PC-9 (cell line): ENCODE measurements at regions not wholly inside any gene's neighbourhood (a gene's known extent, or its start where the extent isn't known, plus 50 kb on each side); places are given as distances from the start of the nearest gene placed in this dataset.

ENCODE experiments used
- BruUV-seq: library from RNA; stranded (reverse); fragments of 400-500 nt; replicated peaks from 2 replicates; lab custom pipeline; 2021; lab: Mats Ljungman, UMichigan
- CTCF ChIA-PET: fragments of 300-600 bp; sonication (Branson Sonifier 250); formaldehyde crosslinking; loops from one replicate; lab custom pipeline; 2022; ENCODE audit warnings: antibody characterized with exemption; lab: Charles Lee
- POLR2A ChIA-PET: fragments of 300-600 bp; sonication (Branson Sonifier 250); formaldehyde crosslinking; loops from one replicate; lab custom pipeline; 2022; ENCODE audit warnings: antibody characterized with exemption; ENCODE audit not compliant: unreplicated experiment; lab: Charles Lee
- DNase-seq, 2 experiments: peaks; one replicate each; pipeline versions ENCODE4 v3.0.0 to v3.0.0-alpha.2; 2015 to 2022; ENCODE audit warnings: mixed read lengths in 1 of 2
- H2AFZ ChIP-seq: fragments of 200-600 bp; sonication (generic); 2 replicates; pipeline ENCODE4 v1.8.1; 2017; ENCODE audit warnings: antibody characterized with exemption
- H3F3A ChIP-seq: fragments of 200-600 bp; sonication (generic); 2 replicates; pipeline ENCODE4 v1.8.1; 2017; ENCODE audit warnings: antibody characterized with exemption, mild to moderate bottlenecking, low read depth; ENCODE audit not compliant: insufficient read depth
- H3K27ac ChIP-seq: fragments of 200-600 bp; sonication (generic); 2 replicates; pipeline ENCODE4 v1.6.1; 2016; ENCODE audit warnings: mixed run types
- H3K27me3 ChIP-seq: fragments of 200-600 bp; sonication (generic); 2 replicates; pipeline ENCODE4 v1.6.1; 2016; ENCODE audit warnings: low read depth, mixed run types; ENCODE audit not compliant: insufficient read depth
- H3K36me3 ChIP-seq: fragments of 200-600 bp; sonication (generic); 2 replicates; pipeline ENCODE4 v1.6.1; 2016; ENCODE audit warnings: low read depth, mixed run types
- H3K4me1 ChIP-seq: fragments of 200-600 bp; sonication (generic); replicated peaks from 2 replicates; pipeline ENCODE4 v1.6.1; 2016; ENCODE audit warnings: mixed run types; ENCODE audit not compliant: insufficient read depth
- H3K4me2 ChIP-seq: fragments of 200-600 bp; sonication (generic); 2 replicates; pipeline ENCODE4 v1.6.1; 2017; ENCODE audit warnings: mixed run types
- H3K4me3 ChIP-seq: fragments of 200-600 bp; sonication (generic); 2 replicates; pipeline ENCODE4 v1.6.1; 2016; ENCODE audit warnings: mixed run types
- H3K79me2 ChIP-seq: fragments of 200-600 bp; sonication (generic); 2 replicates; pipeline ENCODE4 v1.6.1; 2017; ENCODE audit warnings: low read depth, mixed run types
- H3K9me2 ChIP-seq: fragments of 200-600 bp; sonication (generic); 2 replicates; pipeline ENCODE4 v1.8.1; 2017; ENCODE audit warnings: mild to moderate bottlenecking; ENCODE audit not compliant: insufficient read depth
- H3K9me3 ChIP-seq: fragments of 200-600 bp; sonication (generic); 2 replicates; pipeline ENCODE4 v1.8.1; 2016; ENCODE audit warnings: low read depth; ENCODE audit not compliant: insufficient read depth
- H4K20me1 ChIP-seq: fragments of 200-600 bp; sonication (generic); 2 replicates; pipeline ENCODE4 v1.8.1; 2017; ENCODE audit not compliant: insufficient read depth
- CTCF ChIP-seq: fragments of 200-600 bp; sonication (generic); conservative IDR thresholded peaks from 2 replicates; pipeline ENCODE4 v1.6.1; 2017; ENCODE audit warnings: mixed run types, antibody characterized with exemption, mild to moderate bottlenecking, moderate library complexity
- EZH2 ChIP-seq: fragments of 200-600 bp; sonication (generic); IDR thresholded peaks from 2 replicates; pipeline ENCODE4 v1.8.0; 2017; ENCODE audit warnings: antibody characterized with exemption, low read depth
- intact Hi-C: fragments of 100-400 bp; cut with micrococcal nuclease; formaldehyde crosslinking; loops from one replicate; pipeline ENCODE4 v1.10.0; 2022; ENCODE audit not compliant: unreplicated experiment

GRCh38 chr5:29896646-29897045 is 1296.8 kb upstream of the CDH6 start:
- Histone ChIP-seq H3K79me2 (no peaks in the 10 kb centered on the region), H2AFZ (no peak overlapping the region), H3K4me3 (no peak overlapping the region), H3K27me3 (no peaks in the 10 kb centered on the region), H3K4me1 (no peaks in the 10 kb centered on the region), H3F3A (no peaks in the 10 kb centered on the region), H3K9me3 (no peaks in the 10 kb centered on the region), H3K4me2 (no peak overlapping the region), H4K20me1 (no peaks in the 10 kb centered on the region), H3K27ac (no peak overlapping the region), H3K36me3 (no peaks in the 10 kb centered on the region), H3K9me2 (peaks cover 4% of the 10 kb centered on the region; the same call in 1 of the 2 replicates)
- no TSS peak for BruUV-seq
- ChIA-PET CTCF (no interaction called here), POLR2A (interaction anchor here (0.6 kb wide), 1 partner anchor 54 kb away, joined by 4 read pairs; no protein-coding TSS in a partner anchor)
- TF ChIP-seq CTCF, result no peak
- no peak for TF ChIP-seq EZH2
- intact Hi-C loops, result no loop called here
- DNase-seq, result no peak

GRCh38 chr5:29894668-29895067 is 1298.8 kb upstream of the CDH6 start:
- no peaks in the 10 kb centered on the region for H3K36me3 ChIP-seq
- DNase-seq, result no peak
- no peak for TF ChIP-seq EZH2
- TF ChIP-seq CTCF, result no peak
- POLR2A ChIA-PET, result no interaction called here
- H3K79me2 ChIP-seq, result no peaks in the 10 kb centered on the region
- no TSS peak for BruUV-seq
- no peak overlapping the region for H3K4me3 ChIP-seq
- H3K27me3 ChIP-seq, result no peaks in the 10 kb centered on the region
- CTCF ChIA-PET, result no interaction called here
- H3F3A ChIP-seq, result no peaks in the 10 kb centered on the region
- H3K27ac ChIP-seq, result no peak overlapping the region
- H3K4me2 ChIP-seq, result no peak overlapping the region
- H2AFZ ChIP-seq, result no peak overlapping the region
- H3K9me2 ChIP-seq, result peaks cover 4% of the 10 kb centered on the region; the same call in 1 of the 2 replicates
- no peaks in the 10 kb centered on the region for H3K9me3 ChIP-seq
- no peaks in the 10 kb centered on the region for H3K4me1 ChIP-seq
- intact Hi-C loops, result no loop called here
- H4K20me1 ChIP-seq, result no peaks in the 10 kb centered on the region

GRCh38 chr5:29889051-29889450 is 1304.4 kb upstream of the CDH6 start:
- Histone ChIP-seq H3K27me3 (no peaks in the 10 kb centered on the region), H3K9me3 (no peaks in the 10 kb centered on the region), H3K9me2 (no peaks in the 10 kb centered on the region), H3K36me3 (no peaks in the 10 kb centered on the region), H3K4me3 (no peak overlapping the region), H2AFZ (no peak overlapping the region), H3K27ac (no peak overlapping the region), H3K4me2 (no peak overlapping the region), H4K20me1 (no peaks in the 10 kb centered on the region; the same call in 1 of the 2 replicates), H3K79me2 (no peaks in the 10 kb centered on the region), H3F3A (no peaks in the 10 kb centered on the region), H3K4me1 (no peaks in the 10 kb centered on the region)
- intact Hi-C loops, result no loop called here
- TF ChIP-seq EZH2, result no peak
- TF ChIP-seq CTCF, result no peak
- ChIA-PET POLR2A (no interaction called here), CTCF (no interaction called here)
- no peak for DNase-seq
- BruUV-seq, result no TSS peak
